ENCODE measurements at regions not wholly inside any gene's neighbourhood (a gene's known extent, or its start where the extent isn't known, plus 50 kb on each side); places are given as distances from the start of the nearest gene placed in this dataset.
"Not testable (repeated sequence)": the region's sequence is repeated elsewhere in the genome, so short reads cannot be mapped to it uniquely, and the experiment has no call there.

- TF ChIP-seq CTCF (IDR thresholded peaks at IDR 0.05 in 4 of 5, conservative IDR thresholded peaks at IDR 0.05 in 1 of 5); POLR2A (IDR thresholded peaks at IDR 0.05): not testable (repeated sequence)
These were observed 471.9 kb downstream of the JRKL start for GRCh38 chr11:96861722-96862121.

All from gastrocnemius medialis (tissue), 4 donors.